K562 (cell line): ENCODE measurements at regions not wholly inside any gene's neighbourhood (a gene's known extent, or its start where the extent isn't known, plus 50 kb on each side); places are given as distances from the start of the nearest gene placed in this dataset.
A peak's percentile ranks its signal among the peaks of the same experiment; 100 is the strongest.

ENCODE experiments used
- AFF1 ChIP-seq, 2 experiments: fragments of 450-650 bp; IDR thresholded peaks; 2 replicates each; pipeline ENCODE4 v1.6.1; 2018; ENCODE audit warnings: mild to moderate bottlenecking in 2 of 2, low read depth in 1 of 2; ENCODE audit not compliant: partially characterized antibody in 2 of 2
- CCNT2 ChIP-seq: IDR thresholded peaks from 2 replicates; pipeline ENCODE4 v1.6.1; 2011; ENCODE audit warnings: borderline replicate concordance, low read depth, mild to moderate bottlenecking, moderate library complexity, mixed read lengths, low read length; ENCODE audit not compliant: insufficient read length; ENCODE audit errors: extremely low read depth
- FOXK2 ChIP-seq, 2 experiments: fragments of 450-650 bp; IDR thresholded peaks in 1 of 2; conservative IDR thresholded peaks in 1 of 2; 2 replicates each; pipeline ENCODE4 v1.6.1; 2016; ENCODE audit warnings: low read depth in 2 of 2, mild to moderate bottlenecking in 1 of 2
- FOXM1 ChIP-seq, 2 experiments: fragments of 450-650 bp in 1 of 2; sonication (generic) in 1 of 2; formaldehyde crosslinking in 1 of 2; IDR thresholded peaks; 2 replicates each; pipeline versions ENCODE4 v1.6.1 to v1.9.0; 2017 to 2022; ENCODE audit warnings: low read depth in 2 of 2, mild to moderate bottlenecking in 2 of 2, missing genetic modification reagents in 1 of 2, moderate library complexity in 1 of 2
- KLF10 ChIP-seq: fragments of 250-450 bp; sonication (Bioruptor Pico); IDR thresholded peaks from 2 replicates; pipeline ENCODE4 v1.6.1; 2021; ENCODE audit warnings: matching md5 sums
- SMAD4 ChIP-seq: fragments of 250-450 bp; sonication (Bioruptor Pico); conservative IDR thresholded peaks from 2 replicates; pipeline ENCODE4 v1.8.0; 2021; ENCODE audit warnings: inconsistent platforms, mild to moderate bottlenecking, moderate library complexity
- TEAD4 ChIP-seq, 2 experiments: sonication (generic) in 1 of 2; formaldehyde crosslinking in 1 of 2; IDR thresholded peaks; 2 replicates each; pipeline versions ENCODE4 v1.6.1 to v1.8.0; 2012 to 2022; ENCODE audit warnings: borderline replicate concordance in 1 of 2, inconsistent platforms in 1 of 2, low read length in 1 of 2, mild to moderate bottlenecking in 1 of 2, missing genetic modification reagents in 1 of 2
- ZBTB33 ChIP-seq: sonication (generic); formaldehyde crosslinking; IDR thresholded peaks from 2 replicates; pipeline ENCODE4 v1.8.1; 2023; ENCODE audit warnings: mild to moderate bottlenecking, missing genetic modification reagents
- TF ChIP-seq, protein P1 (sequence below): fragments of 450-650 bp; IDR thresholded peaks from 2 replicates; pipeline ENCODE4 v1.6.1; 2017; ENCODE audit warnings: antibody characterized with exemption

GRCh38 chr6:16002332-16003196 is 126.3 kb upstream of the MYLIP start (continued):
- TF ChIP-seq ZBTB33 (CRISPR knock-in tag) (peak; percentile 92), AFF1 (IDR thresholded peaks at IDR 0.05; ENCODE audit: low read depth in 1 of 2, partially characterized antibody in 2 of 2) (peak in 1 of 2 experiments; percentile 31), SMAD4 (CRISPR knock-in tag) (peak; percentile 46; the same call in 1 of the 2 replicates), FOXK2 (conservative IDR thresholded peaks at IDR 0.05 in 1 of 2, IDR thresholded peaks at IDR 0.05 in 1 of 2; ENCODE audit: low read depth in 2 of 2) (peak; percentile 13 to 22; a peak in 2 of 4 replicates), TEAD4 (IDR thresholded peaks at IDR 0.05; ENCODE audit: low read length) (peak; percentile 31; the same call in 1 of the 2 replicates), TEAD4 (CRISPR knock-in tag; IDR thresholded peaks at IDR 0.05; ENCODE audit: borderline replicate concordance) (no peak), KLF10 (CRISPR knock-in tag) (no peak), CCNT2 (peak; percentile 49), FOXM1 (IDR thresholded peaks at IDR 0.05; ENCODE audit: low read depth) (peak; percentile 41; the same call in 1 of the 2 replicates), FOXM1 (CRISPR knock-in tag; IDR thresholded peaks at IDR 0.05; ENCODE audit: low read depth) (no peak)
- TF ChIP-seq, protein P1, sequence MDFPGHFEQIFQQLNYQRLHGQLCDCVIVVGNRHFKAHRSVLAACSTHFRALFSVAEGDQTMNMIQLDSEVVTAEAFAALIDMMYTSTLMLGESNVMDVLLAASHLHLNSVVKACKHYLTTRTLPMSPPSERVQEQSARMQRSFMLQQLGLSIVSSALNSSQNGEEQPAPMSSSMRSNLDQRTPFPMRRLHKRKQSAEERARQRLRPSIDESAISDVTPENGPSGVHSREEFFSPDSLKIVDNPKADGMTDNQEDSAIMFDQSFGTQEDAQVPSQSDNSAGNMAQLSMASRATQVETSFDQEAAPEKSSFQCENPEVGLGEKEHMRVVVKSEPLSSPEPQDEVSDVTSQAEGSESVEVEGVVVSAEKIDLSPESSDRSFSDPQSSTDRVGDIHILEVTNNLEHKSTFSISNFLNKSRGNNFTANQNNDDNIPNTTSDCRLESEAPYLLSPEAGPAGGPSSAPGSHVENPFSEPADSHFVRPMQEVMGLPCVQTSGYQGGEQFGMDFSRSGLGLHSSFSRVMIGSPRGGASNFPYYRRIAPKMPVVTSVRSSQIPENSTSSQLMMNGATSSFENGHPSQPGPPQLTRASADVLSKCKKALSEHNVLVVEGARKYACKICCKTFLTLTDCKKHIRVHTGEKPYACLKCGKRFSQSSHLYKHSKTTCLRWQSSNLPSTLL, result peak; percentile 64
